ENCODE measurements at regions not wholly inside any gene's neighbourhood (a gene's known extent, or its start where the extent isn't known, plus 50 kb on each side); places are given as distances from the start of the nearest gene placed in this dataset.
"Not testable (repeated sequence)": the region's sequence is repeated elsewhere in the genome, so short reads cannot be mapped to it uniquely, and the experiment has no call there.

- H3K4me3 ChIP-seq (ENCODE audit: low read length): no peak overlapping the region
- H3K27ac ChIP-seq (ENCODE audit: low read depth, low read length): no peak overlapping the region
- CTCF ChIA-PET: no interaction called here
- Mint-ChIP-seq H3K4me3 (no peak overlapping the region), H3K36me3 (no peaks in the 10 kb centered on the region), H3K4me1 (peaks cover 0 to 6% (median 0%) of the 10 kb centered on the region in 7 donors), H3K9me3 (peaks cover 0 to 38% (median 8%) of the 10 kb centered on the region in 11 donors), H3K27me3 (peaks cover 0 to 8% (median 0%) of the 10 kb centered on the region in 5 donors), H3K27ac (no peak overlapping the region)
- no peaks in the 10 kb centered on the region for H3K4me1 ChIP-seq (ENCODE audit: control insufficient read depth in 2 of 2, insufficient read depth in 2 of 2, low read length in 2 of 2)
- POLR2A ChIA-PET: no interaction called here
- no peaks in the 10 kb centered on the region for H3K36me3 ChIP-seq (ENCODE audit: control insufficient read depth in 2 of 3, insufficient read depth in 3 of 3, low read length in 3 of 3)
- no peak for ATAC-seq
- DNase-seq: no peak
- intact Hi-C loops (cut with micrococcal nuclease): no loop called here
- H3K27me3 ChIP-seq (ENCODE audit: control insufficient read depth in 2 of 2, insufficient read depth in 2 of 2, low read length in 2 of 2): no peaks in the 10 kb centered on the region
- H3K9me3 ChIP-seq (ENCODE audit: control insufficient read depth in 2 of 3, low read length in 3 of 3): no peaks in the 10 kb centered on the region
Observed at GRCh38 chr6:8619853-8620252, 184.5 kb upstream of the SLC35B3 start.

- H3K9me3 Mint-ChIP-seq: peaks cover 0 to 38% (median 8%) of the 10 kb centered on the region in 11 donors
- H3K36me3 Mint-ChIP-seq; POLR2A ChIA-PET; H3K27ac Mint-ChIP-seq; DNase-seq; H3K27me3 ChIP-seq (ENCODE audit: control insufficient read depth in 2 of 2, insufficient read depth in 2 of 2, low read length in 2 of 2); intact Hi-C loops (cut with micrococcal nuclease); H3K4me3 Mint-ChIP-seq; CTCF ChIA-PET; H3K4me1 Mint-ChIP-seq; H3K27ac ChIP-seq (ENCODE audit: low read depth, low read length); H3K27me3 Mint-ChIP-seq; H3K4me3 ChIP-seq (ENCODE audit: low read length); H3K4me1 ChIP-seq (ENCODE audit: control insufficient read depth in 2 of 2, insufficient read depth in 2 of 2, low read length in 2 of 2); H3K36me3 ChIP-seq (ENCODE audit: control insufficient read depth in 2 of 3, insufficient read depth in 3 of 3, low read length in 3 of 3); H3K9me3 ChIP-seq (ENCODE audit: control insufficient read depth in 2 of 3, low read length in 3 of 3); ATAC-seq: not testable (repeated sequence)
Observed at GRCh38 chr6:8619408-8619807, 184.1 kb upstream of the SLC35B3 start.

GRCh38 chr6:8608737-8609136 lies 173.4 kb upstream of the SLC35B3 start:
- H3K4me1 Mint-ChIP-seq: no peaks in the 10 kb centered on the region
- no peak overlapping the region for H3K4me3 Mint-ChIP-seq
- Histone ChIP-seq H3K9me3 (ENCODE audit: control insufficient read depth in 2 of 3, low read length in 3 of 3) (no peaks in the 10 kb centered on the region), H3K27me3 (ENCODE audit: control insufficient read depth in 2 of 2, insufficient read depth in 2 of 2, low read length in 2 of 2) (no peaks in the 10 kb centered on the region), H3K4me3 (ENCODE audit: low read length) (no peak overlapping the region), H3K27ac (ENCODE audit: low read depth, low read length) (no peak overlapping the region), H3K36me3 (ENCODE audit: control insufficient read depth in 2 of 3, insufficient read depth in 3 of 3, low read length in 3 of 3) (no peaks in the 10 kb centered on the region), H3K4me1 (ENCODE audit: control insufficient read depth in 2 of 2, insufficient read depth in 2 of 2, low read length in 2 of 2) (no peaks in the 10 kb centered on the region)
- H3K27ac Mint-ChIP-seq: no peak overlapping the region
- POLR2A ChIA-PET: no interaction called here
- CTCF ChIA-PET: no interaction called here
- peaks cover 5 to 31% (median 12%) of the 10 kb centered on the region in 11 donors for H3K9me3 Mint-ChIP-seq
- ATAC-seq: no peak
- no peak for DNase-seq
- H3K27me3 Mint-ChIP-seq: peaks cover 0 to 13% (median 0%) of the 10 kb centered on the region in 5 donors
- H3K36me3 Mint-ChIP-seq: peaks cover 0 to 3% (median 0%) of the 10 kb centered on the region in 5 donors
- intact Hi-C loops (cut with micrococcal nuclease): no loop called here

GRCh38 chr6:8589941-8590729 lies 154.8 kb upstream of the SLC35B3 start:
- H3K27ac Mint-ChIP-seq: no peak overlapping the region
- no peak overlapping the region for H3K4me3 Mint-ChIP-seq
- H3K9me3 Mint-ChIP-seq: peaks cover 0 to 34% (median 8%) of the 10 kb centered on the region in 11 donors
- intact Hi-C loops (cut with micrococcal nuclease): no loop called here
- Histone ChIP-seq H3K27me3 (ENCODE audit: control insufficient read depth in 2 of 2, insufficient read depth in 2 of 2, low read length in 2 of 2) (no peaks in the 10 kb centered on the region), H3K36me3 (ENCODE audit: control insufficient read depth in 2 of 3, insufficient read depth in 3 of 3, low read length in 3 of 3) (no peaks in the 10 kb centered on the region), H3K9me3 (ENCODE audit: control insufficient read depth in 2 of 3, low read length in 3 of 3) (peaks cover 0 to 3% (median 0%) of the 10 kb centered on the region in 3 experiments), H3K4me1 (ENCODE audit: control insufficient read depth in 2 of 2, insufficient read depth in 2 of 2, low read length in 2 of 2) (no peaks in the 10 kb centered on the region), H3K4me3 (ENCODE audit: low read length) (no peak overlapping the region), H3K27ac (ENCODE audit: low read depth, low read length) (no peak overlapping the region)
- POLR2A ChIA-PET: no interaction called here
- ATAC-seq (no peak), DNase-seq (no peak)
- CTCF ChIA-PET: no interaction called here
- no peaks in the 10 kb centered on the region for H3K4me1 Mint-ChIP-seq
- H3K27me3 Mint-ChIP-seq: peaks cover 0 to 5% (median 0%) of the 10 kb centered on the region in 5 donors
- no peaks in the 10 kb centered on the region for H3K36me3 Mint-ChIP-seq

GRCh38 chr6:8588176-8588575 lies 152.8 kb upstream of the SLC35B3 start:
- no peak for DNase-seq
- CTCF ChIA-PET: no interaction called here
- Mint-ChIP-seq H3K4me1 (no peaks in the 10 kb centered on the region), H3K9me3 (peaks cover 0 to 26% (median 7%) of the 10 kb centered on the region in 11 donors), H3K36me3 (no peaks in the 10 kb centered on the region), H3K27ac (no peak overlapping the region), H3K27me3 (peaks cover 0 to 5% (median 0%) of the 10 kb centered on the region in 5 donors), H3K4me3 (no peak overlapping the region)
- Histone ChIP-seq H3K27ac (ENCODE audit: low read depth, low read length) (no peak overlapping the region), H3K27me3 (ENCODE audit: control insufficient read depth in 2 of 2, insufficient read depth in 2 of 2, low read length in 2 of 2) (no peaks in the 10 kb centered on the region), H3K4me1 (ENCODE audit: control insufficient read depth in 2 of 2, insufficient read depth in 2 of 2, low read length in 2 of 2) (no peaks in the 10 kb centered on the region), H3K9me3 (ENCODE audit: control insufficient read depth in 2 of 3, low read length in 3 of 3) (peaks cover 0 to 3% (median 0%) of the 10 kb centered on the region in 3 experiments), H3K4me3 (ENCODE audit: low read length) (no peak overlapping the region), H3K36me3 (ENCODE audit: control insufficient read depth in 2 of 3, insufficient read depth in 3 of 3, low read length in 3 of 3) (no peaks in the 10 kb centered on the region)
- POLR2A ChIA-PET: no interaction called here
- ATAC-seq: no peak
- intact Hi-C loops (cut with micrococcal nuclease): no loop called here

- CTCF ChIA-PET: interaction anchor here (0.6 kb wide), 1 partner anchor 47 kb away, joined by 3 read pairs; no protein-coding TSS in a partner anchor
- no peak overlapping the region for H3K27ac ChIP-seq (ENCODE audit: low read depth, low read length)
- POLR2A ChIA-PET: no interaction called here
- Mint-ChIP-seq H3K36me3 (no peaks in the 10 kb centered on the region), H3K4me1 (no peaks in the 10 kb centered on the region), H3K27me3 (no peaks in the 10 kb centered on the region), H3K4me3 (no peak overlapping the region), H3K27ac (no peak overlapping the region), H3K9me3 (peaks cover 0 to 11% (median 3%) of the 10 kb centered on the region in 11 donors)
- H3K27me3 ChIP-seq (ENCODE audit: control insufficient read depth in 2 of 2, insufficient read depth in 2 of 2, low read length in 2 of 2): no peaks in the 10 kb centered on the region
- intact Hi-C loops (cut with micrococcal nuclease): no loop called here
- H3K4me1 ChIP-seq (ENCODE audit: control insufficient read depth in 2 of 2, insufficient read depth in 2 of 2, low read length in 2 of 2): no peaks in the 10 kb centered on the region
- no peak for ATAC-seq
- no peak for DNase-seq
- H3K4me3 ChIP-seq (ENCODE audit: low read length): no peak overlapping the region
- no peaks in the 10 kb centered on the region for H3K36me3 ChIP-seq (ENCODE audit: control insufficient read depth in 2 of 3, insufficient read depth in 3 of 3, low read length in 3 of 3)
- no peaks in the 10 kb centered on the region for H3K9me3 ChIP-seq (ENCODE audit: control insufficient read depth in 2 of 3, low read length in 3 of 3)
Observed at GRCh38 chr6:8583291-8583690, 147.9 kb upstream of the SLC35B3 start.

- H3K4me3 Mint-ChIP-seq: no peak overlapping the region
- no peaks in the 10 kb centered on the region for H3K4me1 Mint-ChIP-seq
- H3K9me3 Mint-ChIP-seq: peaks cover 0 to 5% (median 2%) of the 10 kb centered on the region in 11 donors
- ChIA-PET POLR2A (no interaction called here), CTCF (no interaction called here)
- H3K9me3 ChIP-seq (ENCODE audit: control insufficient read depth in 2 of 3, low read length in 3 of 3): no peaks in the 10 kb centered on the region
- intact Hi-C loops (cut with micrococcal nuclease): no loop called here
- H3K4me1 ChIP-seq (ENCODE audit: control insufficient read depth in 2 of 2, insufficient read depth in 2 of 2, low read length in 2 of 2): no peaks in the 10 kb centered on the region
- ATAC-seq: no peak
- H3K36me3 Mint-ChIP-seq: no peaks in the 10 kb centered on the region
- no peak for DNase-seq
- H3K4me3 ChIP-seq (ENCODE audit: low read length): no peak overlapping the region
- no peaks in the 10 kb centered on the region for H3K27me3 Mint-ChIP-seq
- no peak overlapping the region for H3K27ac ChIP-seq (ENCODE audit: low read depth, low read length)
- H3K36me3 ChIP-seq (ENCODE audit: control insufficient read depth in 2 of 3, insufficient read depth in 3 of 3, low read length in 3 of 3): no peaks in the 10 kb centered on the region
- no peaks in the 10 kb centered on the region for H3K27me3 ChIP-seq (ENCODE audit: control insufficient read depth in 2 of 2, insufficient read depth in 2 of 2, low read length in 2 of 2)
- no peak overlapping the region for H3K27ac Mint-ChIP-seq
Observed at GRCh38 chr6:8579372-8579771, 144.0 kb upstream of the SLC35B3 start.
